GM12801 (cell line): ENCODE measurements at regions not wholly inside any gene's neighbourhood (a gene's known extent, or its start where the extent isn't known, plus 50 kb on each side); places are given as distances from the start of the nearest gene placed in this dataset.

ENCODE experiments used
- TF ChIP-seq, protein P1 (sequence below): IDR thresholded peaks from one replicate; pipeline ENCODE4 v1.5.1; 2011; ENCODE audit warnings: control low read depth; ENCODE audit not compliant: insufficient read length; ENCODE audit errors: extremely low read depth

DNA sequence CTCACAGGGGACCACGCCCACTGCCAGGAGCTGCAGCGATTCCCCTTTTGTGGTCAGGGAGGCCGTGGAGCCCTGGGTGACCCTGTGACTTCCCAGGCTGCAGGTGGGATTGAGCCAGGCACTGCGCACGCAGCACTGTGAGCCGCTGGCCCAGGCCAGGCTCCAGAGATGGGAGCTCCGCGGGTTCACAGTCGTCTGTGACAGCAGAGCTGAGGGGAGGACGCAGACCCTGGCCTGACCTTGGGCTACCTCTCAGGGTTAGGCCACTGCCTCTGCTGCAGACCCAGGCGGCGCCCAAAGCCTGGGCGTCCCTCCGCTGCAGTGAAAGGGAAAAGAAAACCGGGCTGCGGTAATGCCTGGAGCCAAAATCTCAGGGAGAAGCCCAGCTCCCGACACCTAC, 107.5 kb upstream of the GPR26 start:
- TF ChIP-seq, protein P1, sequence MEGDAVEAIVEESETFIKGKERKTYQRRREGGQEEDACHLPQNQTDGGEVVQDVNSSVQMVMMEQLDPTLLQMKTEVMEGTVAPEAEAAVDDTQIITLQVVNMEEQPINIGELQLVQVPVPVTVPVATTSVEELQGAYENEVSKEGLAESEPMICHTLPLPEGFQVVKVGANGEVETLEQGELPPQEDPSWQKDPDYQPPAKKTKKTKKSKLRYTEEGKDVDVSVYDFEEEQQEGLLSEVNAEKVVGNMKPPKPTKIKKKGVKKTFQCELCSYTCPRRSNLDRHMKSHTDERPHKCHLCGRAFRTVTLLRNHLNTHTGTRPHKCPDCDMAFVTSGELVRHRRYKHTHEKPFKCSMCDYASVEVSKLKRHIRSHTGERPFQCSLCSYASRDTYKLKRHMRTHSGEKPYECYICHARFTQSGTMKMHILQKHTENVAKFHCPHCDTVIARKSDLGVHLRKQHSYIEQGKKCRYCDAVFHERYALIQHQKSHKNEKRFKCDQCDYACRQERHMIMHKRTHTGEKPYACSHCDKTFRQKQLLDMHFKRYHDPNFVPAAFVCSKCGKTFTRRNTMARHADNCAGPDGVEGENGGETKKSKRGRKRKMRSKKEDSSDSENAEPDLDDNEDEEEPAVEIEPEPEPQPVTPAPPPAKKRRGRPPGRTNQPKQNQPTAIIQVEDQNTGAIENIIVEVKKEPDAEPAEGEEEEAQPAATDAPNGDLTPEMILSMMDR: no peak

- TF ChIP-seq, protein P1: peak; percentile 53
These were observed 106.9 kb upstream of the GPR26 start for GRCh38 chr10:123559066-123559822.

DNA sequence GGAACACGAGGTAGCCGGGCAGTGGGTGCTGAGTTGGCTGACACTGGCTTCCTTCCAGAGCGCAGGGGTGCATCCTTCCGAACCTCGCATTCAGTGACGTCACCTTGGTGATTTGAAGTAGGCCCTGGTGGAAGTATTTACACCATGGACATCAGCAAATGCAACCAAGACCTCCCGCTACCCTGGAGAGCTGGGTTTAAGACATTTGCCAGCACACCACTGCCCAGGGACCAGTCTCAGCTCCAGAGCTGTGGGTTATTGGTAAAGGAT, 106.4 kb upstream of the GPR26 start:
- TF ChIP-seq, protein P1: no peak

- TF ChIP-seq, protein P1: no peak
These were observed 105.6 kb upstream of the GPR26 start for GRCh38 chr10:123560301-123561140.

DNA sequence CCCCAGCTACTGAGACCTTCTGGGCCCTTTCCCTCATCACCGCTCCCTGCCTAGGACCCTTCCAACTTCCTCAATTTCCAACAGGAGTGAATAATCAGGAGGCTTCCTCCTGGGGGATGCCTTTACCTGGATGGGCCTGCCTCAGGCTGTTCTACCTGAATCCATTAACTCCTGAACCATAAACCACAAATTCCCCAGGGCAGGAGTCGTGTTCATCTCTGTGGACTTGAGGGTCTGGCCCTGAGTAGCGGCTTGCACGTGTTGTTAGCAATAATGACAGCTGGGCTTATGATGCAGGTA, 105.1 kb upstream of the GPR26 start:
- TF ChIP-seq, protein P1: no peak

DNA sequence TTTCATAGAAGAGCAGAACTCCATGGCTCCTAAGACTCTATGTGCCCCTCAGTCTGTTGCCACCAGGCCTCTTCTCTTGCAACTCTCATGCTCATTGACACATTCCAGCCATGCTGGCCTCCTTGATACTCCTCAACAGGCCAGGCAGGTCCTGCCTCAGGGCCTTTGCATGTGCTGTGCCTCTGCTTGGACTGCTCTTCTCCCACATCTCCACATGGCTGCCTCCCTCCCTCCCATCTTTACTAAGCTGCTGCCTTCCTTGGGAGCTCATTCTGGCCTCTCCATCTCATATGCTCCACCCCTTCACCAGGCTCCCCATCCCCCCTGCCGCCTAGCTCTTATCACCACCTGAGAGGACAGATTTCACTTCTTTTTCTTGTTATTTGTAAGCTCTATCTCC, 103.8 kb upstream of the GPR26 start:
- TF ChIP-seq, protein P1: no peak

DNA sequence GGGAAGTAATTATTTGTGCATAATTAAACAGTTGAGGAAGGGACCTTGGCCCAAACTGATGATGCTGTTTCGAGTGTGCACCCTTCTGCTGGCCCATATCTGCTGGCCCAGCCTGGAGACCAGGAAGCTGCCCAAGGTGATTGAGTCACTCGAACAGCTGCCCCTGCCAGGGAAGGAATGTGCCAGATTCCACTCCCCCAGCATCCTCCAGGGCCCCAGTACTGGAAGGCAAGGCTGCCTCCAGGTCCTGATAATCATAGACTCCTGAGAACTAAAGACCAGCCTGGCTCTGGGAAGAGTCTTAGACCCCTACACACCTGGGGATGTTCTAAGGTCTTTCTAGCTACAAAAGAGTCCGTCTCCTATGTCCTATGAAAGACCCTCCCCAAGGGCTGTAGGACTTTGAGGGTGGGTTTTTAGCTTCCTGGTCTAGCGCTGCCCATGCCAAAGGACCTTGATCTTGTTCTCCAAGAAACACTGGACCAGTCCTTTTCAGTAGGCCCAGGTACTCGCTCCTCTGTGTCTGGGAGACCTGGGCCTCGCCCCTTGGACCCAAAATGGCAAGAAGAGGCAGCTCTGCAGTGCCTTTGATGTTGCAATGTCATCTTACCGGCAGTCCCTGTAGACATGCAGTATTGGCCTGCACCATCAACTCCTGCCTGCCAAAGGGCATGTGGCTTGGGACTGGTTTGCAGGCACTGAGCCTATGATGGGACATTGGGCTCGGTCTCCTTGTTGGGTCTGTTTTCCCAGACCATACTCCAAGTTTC, 103.2 kb upstream of the GPR26 start:
- TF ChIP-seq, protein P1: no peak
